BE2C (cell line): ENCODE measurements at regions not wholly inside any gene's neighbourhood (a gene's known extent, or its start where the extent isn't known, plus 50 kb on each side); places are given as distances from the start of the nearest gene placed in this dataset.
"Not testable (repeated sequence)": the region's sequence is repeated elsewhere in the genome, so short reads cannot be mapped to it uniquely, and the experiment has no call there.

Experiments used
- DNase-seq: peaks from one replicate; pipeline ENCODE4 v3.0.0-alpha.2; 2020
- H3K27me3 ChIP-seq: fragments of 250-450 bp; sonication (Bioruptor Pico); 2 replicates; pipeline ENCODE4 v1.5.1; 2020; ENCODE audit warnings: mild to moderate bottlenecking
- H3K36me3 ChIP-seq: fragments of 250-450 bp; sonication (Bioruptor Pico); 2 replicates; pipeline ENCODE4 v1.5.1; 2020; ENCODE audit warnings: mild to moderate bottlenecking
- H3K4me1 ChIP-seq: fragments of 250-450 bp; sonication (Bioruptor Pico); 2 replicates; pipeline ENCODE4 v1.5.1; 2020
- H3K4me3 ChIP-seq: 2 replicates; pipeline ENCODE4 v1.5.1; 2011; ENCODE audit warnings: low read depth, low read length
- H3K9me3 ChIP-seq: fragments of 250-450 bp; sonication (Bioruptor Pico); 2 replicates; pipeline ENCODE4 v1.5.1; 2020
- TF ChIP-seq, protein P1 (sequence below): IDR thresholded peaks from 2 replicates; pipeline ENCODE4 v1.5.1; 2012; ENCODE audit warnings: mild to moderate bottlenecking, low read depth, low read length

DNA sequence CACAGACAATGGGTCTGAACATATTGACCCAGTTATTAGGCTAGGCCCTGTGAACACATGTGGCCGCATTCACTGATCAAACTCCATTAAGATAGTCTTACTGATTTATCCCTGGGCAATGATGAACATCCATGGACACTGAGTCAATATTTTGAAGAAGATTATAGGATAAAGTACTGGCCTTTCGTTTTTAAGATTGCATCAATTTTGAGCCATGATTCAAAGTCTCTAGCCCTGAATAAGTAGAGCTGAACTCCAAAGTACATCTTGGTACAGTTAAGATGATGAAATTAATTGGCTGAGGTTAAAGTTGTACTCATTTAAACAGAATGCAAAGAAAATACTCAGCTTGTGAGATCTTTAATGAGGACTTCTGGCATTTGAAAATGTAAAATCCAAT lies 1581.9 kb downstream of the EFNB2 start:
- TF ChIP-seq, protein P1, sequence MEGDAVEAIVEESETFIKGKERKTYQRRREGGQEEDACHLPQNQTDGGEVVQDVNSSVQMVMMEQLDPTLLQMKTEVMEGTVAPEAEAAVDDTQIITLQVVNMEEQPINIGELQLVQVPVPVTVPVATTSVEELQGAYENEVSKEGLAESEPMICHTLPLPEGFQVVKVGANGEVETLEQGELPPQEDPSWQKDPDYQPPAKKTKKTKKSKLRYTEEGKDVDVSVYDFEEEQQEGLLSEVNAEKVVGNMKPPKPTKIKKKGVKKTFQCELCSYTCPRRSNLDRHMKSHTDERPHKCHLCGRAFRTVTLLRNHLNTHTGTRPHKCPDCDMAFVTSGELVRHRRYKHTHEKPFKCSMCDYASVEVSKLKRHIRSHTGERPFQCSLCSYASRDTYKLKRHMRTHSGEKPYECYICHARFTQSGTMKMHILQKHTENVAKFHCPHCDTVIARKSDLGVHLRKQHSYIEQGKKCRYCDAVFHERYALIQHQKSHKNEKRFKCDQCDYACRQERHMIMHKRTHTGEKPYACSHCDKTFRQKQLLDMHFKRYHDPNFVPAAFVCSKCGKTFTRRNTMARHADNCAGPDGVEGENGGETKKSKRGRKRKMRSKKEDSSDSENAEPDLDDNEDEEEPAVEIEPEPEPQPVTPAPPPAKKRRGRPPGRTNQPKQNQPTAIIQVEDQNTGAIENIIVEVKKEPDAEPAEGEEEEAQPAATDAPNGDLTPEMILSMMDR, result no peak
- Histone ChIP-seq H3K27me3 (no peaks in the 10 kb centered on the region), H3K4me1 (no peaks in the 10 kb centered on the region; the same call in none of the 2 replicates), H3K36me3 (no peaks in the 10 kb centered on the region), H3K9me3 (no peaks in the 10 kb centered on the region), H3K4me3 (no peak overlapping the region)
- no peak for DNase-seq

DNA sequence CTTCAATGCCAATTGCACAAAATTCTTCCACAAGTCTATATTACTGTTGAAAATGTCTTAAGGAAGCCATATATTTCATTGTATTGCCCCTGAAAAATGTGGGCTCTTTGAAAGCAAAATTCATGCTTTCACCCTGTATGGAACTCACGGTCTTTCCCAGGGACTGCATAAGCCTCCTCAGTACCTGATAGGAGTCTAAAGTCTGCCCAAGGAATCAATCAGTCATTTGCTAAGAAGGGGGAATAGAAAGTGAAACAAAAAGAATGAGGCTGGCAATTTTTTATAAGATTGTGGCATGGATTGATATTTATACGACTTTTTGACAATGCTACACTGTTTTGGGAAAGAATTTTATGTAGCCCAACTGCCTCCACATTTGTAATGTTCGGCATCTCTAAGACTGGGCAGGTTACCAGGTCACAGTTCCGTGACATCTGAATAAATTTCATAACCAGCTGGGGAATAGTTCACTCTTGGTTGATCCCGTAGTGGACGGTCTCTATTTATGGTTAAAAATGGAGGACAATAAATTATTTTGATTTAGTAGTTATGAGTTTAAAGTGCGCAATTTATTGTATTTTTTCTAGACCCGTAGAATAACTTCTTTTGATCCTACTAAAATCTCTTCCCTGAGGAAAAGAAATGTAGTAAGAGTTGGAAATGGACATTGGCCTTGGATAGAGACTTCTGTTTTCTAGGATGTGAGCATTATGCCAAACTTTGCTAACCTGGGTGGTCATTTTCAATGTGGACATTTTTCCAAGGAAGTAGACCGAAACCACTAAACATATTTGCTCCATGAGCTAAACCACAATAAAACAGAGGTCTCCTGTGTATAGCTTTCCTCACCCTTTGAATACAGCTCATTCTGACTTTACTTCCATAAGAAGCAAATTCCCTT lies 1585.4 kb downstream of the EFNB2 start:
- Histone ChIP-seq H3K27me3 (no peaks in the 10 kb centered on the region), H3K4me3 (no peak overlapping the region), H3K36me3 (no peaks in the 10 kb centered on the region), H3K4me1 (no peaks in the 10 kb centered on the region; the same call in none of the 2 replicates), H3K9me3 (no peaks in the 10 kb centered on the region)
- TF ChIP-seq, protein P1, result no peak
- DNase-seq, result no peak

DNA sequence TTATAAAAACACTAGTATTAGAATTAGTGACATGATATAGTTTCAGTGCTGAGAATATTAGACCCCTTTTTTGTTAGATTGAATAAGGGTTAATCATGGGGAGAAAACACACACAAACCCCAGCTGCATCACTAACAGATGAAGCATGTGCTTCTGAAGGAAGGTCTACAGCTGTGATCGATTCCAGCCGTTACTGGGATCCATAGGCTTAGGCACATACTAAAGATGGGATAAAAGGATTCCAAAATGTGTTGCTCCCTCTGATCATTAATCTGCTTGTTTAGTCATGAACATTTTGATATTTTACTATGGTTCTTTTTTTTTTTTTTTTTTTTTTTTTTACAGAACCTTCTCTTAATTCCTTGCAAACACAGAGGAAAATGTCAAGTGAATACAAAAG lies 1591.3 kb downstream of the EFNB2 start:
- Histone ChIP-seq H3K36me3 (no peaks in the 10 kb centered on the region), H3K4me3 (no peak overlapping the region), H3K9me3 (no peaks in the 10 kb centered on the region), H3K27me3 (no peaks in the 10 kb centered on the region), H3K4me1 (no peaks in the 10 kb centered on the region)
- DNase-seq, result no peak
- TF ChIP-seq, protein P1, result no peak

DNA sequence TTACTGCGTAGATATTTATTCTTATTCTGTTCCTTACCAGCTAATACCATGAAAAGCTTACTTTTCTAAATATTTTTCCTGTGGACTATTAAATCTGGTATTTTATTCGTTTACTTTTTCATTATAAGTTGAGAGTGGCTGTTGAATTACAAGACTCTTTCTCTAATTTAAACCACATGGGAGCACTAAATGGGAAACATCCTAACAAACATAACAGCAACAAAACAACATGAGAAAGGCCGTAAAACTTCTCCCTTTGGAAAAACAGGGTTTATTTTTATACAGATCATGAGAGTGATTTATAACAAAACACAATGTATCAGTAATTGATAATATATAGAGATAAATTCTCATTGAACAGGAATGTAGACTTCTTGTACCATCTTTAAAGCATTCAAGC lies 1592.1 kb downstream of the EFNB2 start:
- Histone ChIP-seq H3K4me1 (no peaks in the 10 kb centered on the region), H3K27me3 (no peaks in the 10 kb centered on the region), H3K36me3 (no peaks in the 10 kb centered on the region), H3K9me3 (no peaks in the 10 kb centered on the region), H3K4me3 (no peak overlapping the region)
- TF ChIP-seq, protein P1, result no peak
- DNase-seq, result no peak

DNA sequence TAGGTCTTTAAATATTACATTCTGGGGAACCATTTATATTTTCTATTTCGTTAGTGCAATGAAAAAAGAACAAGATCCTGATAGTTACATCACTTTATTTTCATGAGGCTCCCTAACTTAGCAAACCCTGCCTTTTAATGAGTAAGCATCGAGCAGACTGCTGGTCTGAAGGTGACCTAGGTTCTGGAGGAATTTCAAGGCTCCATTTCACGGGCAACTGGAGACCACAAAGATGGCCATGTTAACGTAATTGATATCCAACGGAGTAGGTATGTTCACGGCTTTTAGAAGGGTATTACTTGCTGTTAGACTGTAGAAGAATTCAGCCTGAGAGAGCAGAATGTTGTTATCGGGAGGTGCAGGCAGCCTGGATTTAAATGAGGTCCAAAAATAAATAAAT lies 1597.6 kb downstream of the EFNB2 start:
- no peak overlapping the region for H3K4me3 ChIP-seq
- DNase-seq, result no peak
- no peaks in the 10 kb centered on the region for H3K36me3 ChIP-seq
- H3K27me3 ChIP-seq, result no peaks in the 10 kb centered on the region
- TF ChIP-seq, protein P1, result no peak
- H3K9me3 ChIP-seq, result no peaks in the 10 kb centered on the region
- no peaks in the 10 kb centered on the region for H3K4me1 ChIP-seq

DNA sequence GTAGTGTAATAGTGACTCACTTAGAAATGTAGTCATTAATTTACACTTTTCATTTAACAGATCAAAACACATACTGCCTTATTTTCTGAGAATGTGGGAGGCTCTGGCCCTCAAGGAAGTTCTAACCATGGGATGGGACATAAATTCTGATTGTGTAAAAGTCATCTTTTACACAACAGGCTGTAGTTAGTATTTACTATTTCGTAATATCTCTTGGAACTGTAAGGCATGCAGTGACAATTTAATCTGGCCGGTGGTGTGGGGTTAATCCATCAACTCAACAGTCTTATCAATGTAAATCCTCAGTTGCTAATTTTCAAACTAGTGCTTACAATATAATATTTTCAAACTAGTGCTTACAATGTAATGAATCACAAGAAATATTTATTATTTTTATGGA lies 1599.2 kb downstream of the EFNB2 start:
- Histone ChIP-seq H3K36me3 (no peaks in the 10 kb centered on the region), H3K27me3 (no peaks in the 10 kb centered on the region), H3K4me3 (no peak overlapping the region), H3K4me1 (no peaks in the 10 kb centered on the region), H3K9me3 (no peaks in the 10 kb centered on the region)
- DNase-seq, result no peak
- TF ChIP-seq, protein P1, result no peak

DNA sequence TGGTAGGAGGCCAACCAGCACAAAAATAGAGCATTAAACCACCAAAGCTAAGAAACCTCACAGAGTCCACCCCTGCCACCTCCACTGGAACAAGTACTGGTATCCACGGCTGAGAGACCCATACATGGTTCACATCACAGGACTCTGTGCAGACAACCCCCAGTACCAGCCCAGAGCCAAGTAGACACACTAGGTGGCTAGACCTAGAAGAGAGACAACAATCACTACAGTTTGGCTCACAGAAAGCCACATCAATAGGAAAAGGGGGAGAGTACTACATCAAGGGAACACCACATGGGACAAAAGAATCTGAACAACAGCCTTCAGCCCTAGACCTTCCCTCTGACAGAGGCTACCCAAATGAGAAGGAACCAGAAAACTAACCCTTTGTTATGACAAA lies 1614.9 kb downstream of the EFNB2 start:
- H3K36me3 ChIP-seq, H3K4me3 ChIP-seq, H3K9me3 ChIP-seq, DNase-seq, H3K27me3 ChIP-seq, H3K4me1 ChIP-seq: not testable (repeated sequence)
